GM23338 (cell line): ENCODE measurements at regions not wholly inside any gene's neighbourhood (a gene's known extent, or its start where the extent isn't known, plus 50 kb on each side); places are given as distances from the start of the nearest gene placed in this dataset.

Experiments
- ATAC-seq: fragments of 200-7000 bp; cut with Tn5 transposase; 3 replicates; pipeline ENCODE4 v1.9.1; 2020
- DNase-seq: peaks from one replicate; pipeline ENCODE4 v3.0.0-alpha.2; 2015; ENCODE audit warnings: low spot score
- H2AFZ ChIP-seq: fragments of 200-600 bp; sonication (generic); 2 replicates; pipeline ENCODE4 v1.8.0; 2016; ENCODE audit warnings: antibody characterized with exemption, mild to moderate bottlenecking, moderate library complexity
- H3F3A ChIP-seq: fragments of 200-600 bp; sonication (generic); replicated peaks from 2 replicates; pipeline ENCODE4 v1.8.0; 2017; ENCODE audit warnings: antibody characterized with exemption, mixed run types, low read depth
- H3K27ac ChIP-seq: fragments of 200-600 bp; sonication (generic); 2 replicates; pipeline ENCODE4 v1.6.1; 2016; ENCODE audit warnings: low read depth
- H3K27me3 ChIP-seq: fragments of 200-600 bp; sonication (generic); 2 replicates; pipeline ENCODE4 v1.8.0; 2016; ENCODE audit warnings: mild to moderate bottlenecking, mixed run types, moderate library complexity; ENCODE audit not compliant: insufficient read depth
- H3K36me3 ChIP-seq: fragments of 200-600 bp; sonication (generic); 2 replicates; pipeline ENCODE4 v1.8.0; 2016; ENCODE audit warnings: mild to moderate bottlenecking; ENCODE audit not compliant: insufficient read depth
- H3K4me1 ChIP-seq: fragments of 200-600 bp; sonication (generic); 2 replicates; pipeline ENCODE4 v1.8.0; 2016; ENCODE audit warnings: mild to moderate bottlenecking, moderate library complexity; ENCODE audit not compliant: insufficient read depth
- H3K4me2 ChIP-seq: fragments of 200-600 bp; sonication (generic); 2 replicates; pipeline ENCODE4 v1.7.1; 2017; ENCODE audit warnings: mixed run types
- H3K4me3 ChIP-seq: fragments of 200-600 bp; sonication (generic); 2 replicates; pipeline ENCODE4 v1.6.1; 2016; ENCODE audit warnings: mixed run types
- H3K79me2 ChIP-seq: fragments of 200-600 bp; sonication (generic); replicated peaks from 2 replicates; pipeline ENCODE4 v1.8.0; 2017; ENCODE audit warnings: mild to moderate bottlenecking; ENCODE audit not compliant: insufficient read depth
- H3K9me2 ChIP-seq: fragments of 200-600 bp; sonication (generic); 2 replicates; pipeline ENCODE4 v1.8.0; 2017; ENCODE audit not compliant: insufficient read depth
- H4K20me1 ChIP-seq: fragments of 200-600 bp; sonication (generic); replicated peaks from 2 replicates; pipeline ENCODE4 v1.8.0; 2017; ENCODE audit warnings: mild to moderate bottlenecking; ENCODE audit not compliant: insufficient read depth
- H3K27ac Mint-ChIP-seq: 2 replicates; pipeline ENCODE4 v1.8.0; 2020; ENCODE audit warnings: inconsistent platforms, mild to moderate bottlenecking, moderate library complexity, mixed read lengths
- H3K27me3 Mint-ChIP-seq: 3 replicates; pipeline ENCODE4 v1.8.0; 2022; ENCODE audit warnings: low read depth, mild to moderate bottlenecking, moderate library complexity, mixed read lengths, inconsistent platforms; ENCODE audit not compliant: insufficient read depth, poor library complexity
- H3K36me3 Mint-ChIP-seq: 3 replicates; pipeline ENCODE4 v1.8.0; 2021; ENCODE audit warnings: low read depth, mild to moderate bottlenecking, inconsistent platforms, moderate library complexity, mixed read lengths
- H3K4me1 Mint-ChIP-seq: 3 replicates; pipeline ENCODE4 v1.8.0; 2020; ENCODE audit warnings: mild to moderate bottlenecking, inconsistent platforms, mixed read lengths
- H3K4me3 Mint-ChIP-seq: 3 replicates; pipeline ENCODE4 v1.8.0; 2021; ENCODE audit warnings: moderate library complexity, mild to moderate bottlenecking, inconsistent platforms, mixed read lengths
- H3K9me3 Mint-ChIP-seq: 3 replicates; pipeline ENCODE4 v1.8.0; 2020; ENCODE audit warnings: moderate library complexity, mild to moderate bottlenecking, inconsistent platforms, mixed read lengths
- NANOG ChIP-seq: IDR thresholded peaks from 2 replicates; pipeline ENCODE4 v1.6.1; 2016; ENCODE audit warnings: antibody characterized with exemption, borderline replicate concordance
- STAT1 ChIP-seq: IDR thresholded peaks from one replicate; pipeline ENCODE4 v1.6.1; 2016; ENCODE audit warnings: antibody characterized with exemption; ENCODE audit not compliant: unreplicated experiment
- ZNF331 ChIP-seq: fragments of 250-450 bp; sonication (Bioruptor Pico); IDR thresholded peaks from 2 replicates; pipeline ENCODE4 v1.5.0; 2020; ENCODE audit warnings: low read depth, mild to moderate bottlenecking, moderate library complexity
- TF ChIP-seq, protein P1 (sequence below): IDR thresholded peaks from one replicate; pipeline ENCODE4 v1.6.1; 2018; ENCODE audit warnings: antibody characterized with exemption; ENCODE audit not compliant: unreplicated experiment
- TF ChIP-seq, protein P2 (sequence below): IDR thresholded peaks from 2 replicates; pipeline ENCODE4 v1.6.1; 2016; ENCODE audit warnings: antibody characterized with exemption
- TF ChIP-seq, protein P3 (sequence below): fragments of 250-450 bp; sonication (Bioruptor Pico); IDR thresholded peaks from 2 replicates; pipeline ENCODE4 v1.5.0; 2020; ENCODE audit warnings: mild to moderate bottlenecking, moderate library complexity

DNA sequence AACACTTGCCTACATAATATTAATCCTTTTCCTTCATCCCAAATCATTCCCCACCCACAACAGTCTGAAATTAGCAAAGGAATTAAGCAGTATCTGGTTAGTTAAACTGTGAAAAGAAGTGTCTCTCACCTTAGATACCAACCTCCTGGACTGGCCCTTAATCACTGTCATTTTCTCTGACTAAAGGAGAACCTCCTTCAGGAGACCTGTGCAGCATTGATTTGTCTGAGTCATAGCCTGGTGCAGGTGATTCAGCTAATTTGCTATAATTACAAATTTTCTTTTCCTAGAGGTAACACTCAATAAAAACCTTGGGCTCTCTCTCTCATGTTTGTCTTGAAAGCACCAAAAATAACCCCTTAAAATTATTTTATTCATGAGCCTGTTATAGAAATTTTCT is 279.8 kb upstream of the SEMA6D start:
- H3K27me3 ChIP-seq: no peaks in the 10 kb centered on the region
- peaks cover 16% of the 10 kb centered on the region for H3K9me2 ChIP-seq
- H3F3A ChIP-seq: no peaks in the 10 kb centered on the region
- ATAC-seq (no peak), DNase-seq (no peak)
- peaks cover 6% of the 10 kb centered on the region; the same call in 1 of the 2 replicates for H3K4me1 ChIP-seq
- Mint-ChIP-seq H3K4me1 (peaks cover 17% of the 10 kb centered on the region), H3K36me3 (no peaks in the 10 kb centered on the region), H3K27me3 (peaks cover 2% of the 10 kb centered on the region), H3K4me3 (no peak overlapping the region), H3K27ac (no peak overlapping the region), H3K9me3 (no peaks in the 10 kb centered on the region)
- H3K4me2 ChIP-seq: no peak overlapping the region
- H3K27ac ChIP-seq: no peak overlapping the region
- no peaks in the 10 kb centered on the region for H3K79me2 ChIP-seq
- H4K20me1 ChIP-seq: no peaks in the 10 kb centered on the region
- TF ChIP-seq, protein P1, sequence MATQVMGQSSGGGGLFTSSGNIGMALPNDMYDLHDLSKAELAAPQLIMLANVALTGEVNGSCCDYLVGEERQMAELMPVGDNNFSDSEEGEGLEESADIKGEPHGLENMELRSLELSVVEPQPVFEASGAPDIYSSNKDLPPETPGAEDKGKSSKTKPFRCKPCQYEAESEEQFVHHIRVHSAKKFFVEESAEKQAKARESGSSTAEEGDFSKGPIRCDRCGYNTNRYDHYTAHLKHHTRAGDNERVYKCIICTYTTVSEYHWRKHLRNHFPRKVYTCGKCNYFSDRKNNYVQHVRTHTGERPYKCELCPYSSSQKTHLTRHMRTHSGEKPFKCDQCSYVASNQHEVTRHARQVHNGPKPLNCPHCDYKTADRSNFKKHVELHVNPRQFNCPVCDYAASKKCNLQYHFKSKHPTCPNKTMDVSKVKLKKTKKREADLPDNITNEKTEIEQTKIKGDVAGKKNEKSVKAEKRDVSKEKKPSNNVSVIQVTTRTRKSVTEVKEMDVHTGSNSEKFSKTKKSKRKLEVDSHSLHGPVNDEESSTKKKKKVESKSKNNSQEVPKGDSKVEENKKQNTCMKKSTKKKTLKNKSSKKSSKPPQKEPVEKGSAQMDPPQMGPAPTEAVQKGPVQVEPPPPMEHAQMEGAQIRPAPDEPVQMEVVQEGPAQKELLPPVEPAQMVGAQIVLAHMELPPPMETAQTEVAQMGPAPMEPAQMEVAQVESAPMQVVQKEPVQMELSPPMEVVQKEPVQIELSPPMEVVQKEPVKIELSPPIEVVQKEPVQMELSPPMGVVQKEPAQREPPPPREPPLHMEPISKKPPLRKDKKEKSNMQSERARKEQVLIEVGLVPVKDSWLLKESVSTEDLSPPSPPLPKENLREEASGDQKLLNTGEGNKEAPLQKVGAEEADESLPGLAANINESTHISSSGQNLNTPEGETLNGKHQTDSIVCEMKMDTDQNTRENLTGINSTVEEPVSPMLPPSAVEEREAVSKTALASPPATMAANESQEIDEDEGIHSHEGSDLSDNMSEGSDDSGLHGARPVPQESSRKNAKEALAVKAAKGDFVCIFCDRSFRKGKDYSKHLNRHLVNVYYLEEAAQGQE: no peak
- TF ChIP-seq NANOG (no peak), STAT1 (no peak), ZNF331 (CRISPR knock-in tag) (no peak)
- TF ChIP-seq, protein P2, sequence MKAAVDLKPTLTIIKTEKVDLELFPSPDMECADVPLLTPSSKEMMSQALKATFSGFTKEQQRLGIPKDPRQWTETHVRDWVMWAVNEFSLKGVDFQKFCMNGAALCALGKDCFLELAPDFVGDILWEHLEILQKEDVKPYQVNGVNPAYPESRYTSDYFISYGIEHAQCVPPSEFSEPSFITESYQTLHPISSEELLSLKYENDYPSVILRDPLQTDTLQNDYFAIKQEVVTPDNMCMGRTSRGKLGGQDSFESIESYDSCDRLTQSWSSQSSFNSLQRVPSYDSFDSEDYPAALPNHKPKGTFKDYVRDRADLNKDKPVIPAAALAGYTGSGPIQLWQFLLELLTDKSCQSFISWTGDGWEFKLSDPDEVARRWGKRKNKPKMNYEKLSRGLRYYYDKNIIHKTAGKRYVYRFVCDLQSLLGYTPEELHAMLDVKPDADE: no peak
- TF ChIP-seq, protein P3, sequence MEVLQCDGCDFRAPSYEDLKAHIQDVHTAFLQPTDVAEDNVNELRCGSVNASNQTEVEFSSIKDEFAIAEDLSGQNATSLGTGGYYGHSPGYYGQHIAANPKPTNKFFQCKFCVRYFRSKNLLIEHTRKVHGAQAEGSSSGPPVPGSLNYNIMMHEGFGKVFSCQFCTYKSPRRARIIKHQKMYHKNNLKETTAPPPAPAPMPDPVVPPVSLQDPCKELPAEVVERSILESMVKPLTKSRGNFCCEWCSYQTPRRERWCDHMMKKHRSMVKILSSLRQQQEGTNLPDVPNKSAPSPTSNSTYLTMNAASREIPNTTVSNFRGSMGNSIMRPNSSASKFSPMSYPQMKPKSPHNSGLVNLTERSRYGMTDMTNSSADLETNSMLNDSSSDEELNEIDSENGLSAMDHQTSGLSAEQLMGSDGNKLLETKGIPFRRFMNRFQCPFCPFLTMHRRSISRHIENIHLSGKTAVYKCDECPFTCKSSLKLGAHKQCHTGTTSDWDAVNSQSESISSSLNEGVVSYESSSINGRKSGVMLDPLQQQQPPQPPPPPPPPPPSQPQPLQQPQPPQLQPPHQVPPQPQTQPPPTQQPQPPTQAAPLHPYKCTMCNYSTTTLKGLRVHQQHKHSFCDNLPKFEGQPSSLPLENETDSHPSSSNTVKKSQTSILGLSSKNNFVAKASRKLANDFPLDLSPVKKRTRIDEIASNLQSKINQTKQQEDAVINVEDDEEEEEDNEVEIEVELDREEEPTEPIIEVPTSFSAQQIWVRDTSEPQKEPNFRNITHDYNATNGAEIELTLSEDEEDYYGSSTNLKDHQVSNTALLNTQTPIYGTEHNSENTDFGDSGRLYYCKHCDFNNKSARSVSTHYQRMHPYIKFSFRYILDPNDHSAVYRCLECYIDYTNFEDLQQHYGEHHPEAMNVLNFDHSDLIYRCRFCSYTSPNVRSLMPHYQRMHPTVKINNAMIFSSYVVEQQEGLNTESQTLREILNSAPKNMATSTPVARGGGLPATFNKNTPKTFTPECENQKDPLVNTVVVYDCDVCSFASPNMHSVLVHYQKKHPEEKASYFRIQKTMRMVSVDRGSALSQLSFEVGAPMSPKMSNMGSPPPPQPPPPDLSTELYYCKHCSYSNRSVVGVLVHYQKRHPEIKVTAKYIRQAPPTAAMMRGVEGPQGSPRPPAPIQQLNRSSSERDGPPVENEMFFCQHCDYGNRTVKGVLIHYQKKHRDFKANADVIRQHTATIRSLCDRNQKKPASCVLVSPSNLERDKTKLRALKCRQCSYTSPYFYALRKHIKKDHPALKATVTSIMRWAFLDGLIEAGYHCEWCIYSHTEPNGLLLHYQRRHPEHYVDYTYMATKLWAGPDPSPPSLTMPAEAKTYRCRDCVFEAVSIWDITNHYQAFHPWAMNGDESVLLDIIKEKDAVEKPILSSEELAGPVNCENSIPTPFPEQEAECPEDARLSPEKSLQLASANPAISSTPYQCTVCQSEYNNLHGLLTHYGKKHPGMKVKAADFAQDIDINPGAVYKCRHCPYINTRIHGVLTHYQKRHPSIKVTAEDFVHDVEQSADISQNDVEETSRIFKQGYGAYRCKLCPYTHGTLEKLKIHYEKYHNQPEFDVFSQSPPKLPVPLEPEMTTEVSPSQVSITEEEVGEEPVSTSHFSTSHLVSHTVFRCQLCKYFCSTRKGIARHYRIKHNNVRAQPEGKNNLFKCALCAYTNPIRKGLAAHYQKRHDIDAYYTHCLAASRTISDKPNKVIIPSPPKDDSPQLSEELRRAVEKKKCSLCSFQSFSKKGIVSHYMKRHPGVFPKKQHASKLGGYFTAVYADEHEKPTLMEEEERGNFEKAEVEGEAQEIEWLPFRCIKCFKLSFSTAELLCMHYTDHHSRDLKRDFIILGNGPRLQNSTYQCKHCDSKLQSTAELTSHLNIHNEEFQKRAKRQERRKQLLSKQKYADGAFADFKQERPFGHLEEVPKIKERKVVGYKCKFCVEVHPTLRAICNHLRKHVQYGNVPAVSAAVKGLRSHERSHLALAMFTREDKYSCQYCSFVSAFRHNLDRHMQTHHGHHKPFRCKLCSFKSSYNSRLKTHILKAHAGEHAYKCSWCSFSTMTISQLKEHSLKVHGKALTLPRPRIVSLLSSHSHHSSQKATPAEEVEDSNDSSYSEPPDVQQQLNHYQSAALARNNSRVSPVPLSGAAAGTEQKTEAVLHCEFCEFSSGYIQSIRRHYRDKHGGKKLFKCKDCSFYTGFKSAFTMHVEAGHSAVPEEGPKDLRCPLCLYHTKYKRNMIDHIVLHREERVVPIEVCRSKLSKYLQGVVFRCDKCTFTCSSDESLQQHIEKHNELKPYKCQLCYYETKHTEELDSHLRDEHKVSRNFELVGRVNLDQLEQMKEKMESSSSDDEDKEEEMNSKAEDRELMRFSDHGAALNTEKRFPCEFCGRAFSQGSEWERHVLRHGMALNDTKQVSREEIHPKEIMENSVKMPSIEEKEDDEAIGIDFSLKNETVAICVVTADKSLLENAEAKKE (CRISPR knock-in tag): no peak
- H3K36me3 ChIP-seq: no peaks in the 10 kb centered on the region
- no peak overlapping the region for H2AFZ ChIP-seq
- no peak overlapping the region for H3K4me3 ChIP-seq
